ENCODE measurements at regions not wholly inside any gene's neighbourhood (a gene's known extent, or its start where the extent isn't known, plus 50 kb on each side); places are given as distances from the start of the nearest gene placed in this dataset.
A peak's percentile ranks its signal among the peaks of the same experiment; 100 is the strongest.

- H3K4me3 ChIP-seq (ENCODE audit: low read depth, low read length) = no peak overlapping the region
- no peak for TF ChIP-seq CTCF (IDR thresholded peaks at IDR 0.05; ENCODE audit: control insufficient read depth, extremely low read depth, insufficient read depth)
- no peak for DNase-seq (ENCODE audit: low read depth)
Observed at GRCh38 chr4:180041576-180041975, 2201.6 kb upstream of the TENM3 start.

- TF ChIP-seq CTCF (IDR thresholded peaks at IDR 0.05; ENCODE audit: control insufficient read depth, extremely low read depth, insufficient read depth) = no peak
- DNase-seq (ENCODE audit: low read depth) = no peak
- no peak overlapping the region for H3K4me3 ChIP-seq (ENCODE audit: low read depth, low read length)
Observed at GRCh38 chr4:180052629-180053028, 2190.6 kb upstream of the TENM3 start.

GRCh38 chr4:180054291-180054690, 2188.9 kb upstream of the TENM3 start:
- no peak for TF ChIP-seq CTCF (IDR thresholded peaks at IDR 0.05; ENCODE audit: control insufficient read depth, extremely low read depth, insufficient read depth)
- no peak overlapping the region for H3K4me3 ChIP-seq (ENCODE audit: low read depth, low read length)
- DNase-seq (ENCODE audit: low read depth) = no peak

- no peak for DNase-seq (ENCODE audit: low read depth)
- TF ChIP-seq CTCF (IDR thresholded peaks at IDR 0.05; ENCODE audit: control insufficient read depth, extremely low read depth, insufficient read depth) = peak; percentile 9; the same call in 1 of the 2 replicates
- H3K4me3 ChIP-seq (ENCODE audit: low read depth, low read length) = no peak overlapping the region
Observed at GRCh38 chr4:180057299-180057721, 2185.9 kb upstream of the TENM3 start.

- no peak for TF ChIP-seq CTCF (IDR thresholded peaks at IDR 0.05; ENCODE audit: control insufficient read depth, extremely low read depth, insufficient read depth)
- no peak overlapping the region for H3K4me3 ChIP-seq (ENCODE audit: low read depth, low read length)
- DNase-seq (ENCODE audit: low read depth) = no peak
Observed at GRCh38 chr4:180057891-180058671, 2185.1 kb upstream of the TENM3 start.

- DNase-seq (ENCODE audit: low read depth) = no peak
- H3K4me3 ChIP-seq (ENCODE audit: low read depth, low read length) = no peak overlapping the region
- TF ChIP-seq CTCF (IDR thresholded peaks at IDR 0.05; ENCODE audit: control insufficient read depth, extremely low read depth, insufficient read depth) = no peak
Observed at GRCh38 chr4:180058691-180059215, 2184.4 kb upstream of the TENM3 start.

Measured in LNCaP clone FGC (cell line).